GM18519 (cell line): ENCODE measurements at regions not wholly inside any gene's neighbourhood (a gene's known extent, or its start where the extent isn't known, plus 50 kb on each side); places are given as distances from the start of the nearest gene placed in this dataset.
A peak's percentile ranks its signal among the peaks of the same experiment; 100 is the strongest.

Experiments
- ATAC-seq: cut with Tn5 transposase; IDR thresholded peaks from one replicate; pipeline ENCODE4 v1.9.1; 2021; ENCODE audit warnings: mild to moderate bottlenecking, moderate library complexity; ENCODE audit not compliant: unreplicated experiment, low FRiP score

- no peak for ATAC-seq
Observed at GRCh38 chr10:84766923-84767322, 438.5 kb downstream of the CCSER2 start.

- no peak for ATAC-seq
Observed at GRCh38 chr10:84768132-84768531, 439.7 kb downstream of the CCSER2 start.

GRCh38 chr10:84770824-84771223 is 442.4 kb downstream of the CCSER2 start:
- ATAC-seq: no peak

GRCh38 chr10:84783386-84783785 is 455.0 kb downstream of the CCSER2 start:
- ATAC-seq: peak; percentile 86

GRCh38 chr10:84783909-84784308 is 455.5 kb downstream of the CCSER2 start:
- no peak for ATAC-seq

- no peak for ATAC-seq
Observed at GRCh38 chr10:84784749-84785148, 456.4 kb downstream of the CCSER2 start.

- no peak for ATAC-seq
Observed at GRCh38 chr10:84789026-84789425, 460.6 kb downstream of the CCSER2 start.

- no peak for ATAC-seq
Observed at GRCh38 chr10:84798312-84798711, 469.9 kb downstream of the CCSER2 start.

- no peak for ATAC-seq
Observed at GRCh38 chr10:84801156-84801555, 472.8 kb downstream of the CCSER2 start.

- no peak for ATAC-seq
Observed at GRCh38 chr10:84801916-84802315, 473.5 kb downstream of the CCSER2 start.

GRCh38 chr10:84805149-84805548 is 476.8 kb downstream of the CCSER2 start:
- no peak for ATAC-seq

- ATAC-seq: no peak
Observed at GRCh38 chr10:84811113-84811512, 482.7 kb downstream of the CCSER2 start.

GRCh38 chr10:84818961-84819360 is 490.6 kb downstream of the CCSER2 start:
- ATAC-seq: no peak

- no peak for ATAC-seq
Observed at GRCh38 chr10:84820120-84820519, 491.7 kb downstream of the CCSER2 start.

- ATAC-seq: no peak
Observed at GRCh38 chr10:84820596-84820995, 492.2 kb downstream of the CCSER2 start.

GRCh38 chr10:84822931-84823630 is 494.7 kb downstream of the CCSER2 start:
- no peak for ATAC-seq

- no peak for ATAC-seq
Observed at GRCh38 chr10:84824525-84824924, 496.1 kb downstream of the CCSER2 start.

- no peak for ATAC-seq
Observed at GRCh38 chr10:84825330-84825729, 496.9 kb downstream of the CCSER2 start.

GRCh38 chr10:84826704-84827103 is 498.3 kb downstream of the CCSER2 start:
- no peak for ATAC-seq

GRCh38 chr10:84829131-84829530 is 500.7 kb downstream of the CCSER2 start:
- no peak for ATAC-seq

GRCh38 chr10:84837041-84837812 is 508.8 kb downstream of the CCSER2 start:
- no peak for ATAC-seq

- ATAC-seq: no peak
Observed at GRCh38 chr10:84837877-84838276, 509.5 kb downstream of the CCSER2 start.
